GM21619 (cell line): ENCODE measurements at regions not wholly inside any gene's neighbourhood (a gene's known extent, or its start where the extent isn't known, plus 50 kb on each side); places are given as distances from the start of the nearest gene placed in this dataset.
A peak's percentile ranks its signal among the peaks of the same experiment; 100 is the strongest.
"Not testable (repeated sequence)": the region's sequence is repeated elsewhere in the genome, so short reads cannot be mapped to it uniquely, and the experiment has no call there.

Source experiments
- ATAC-seq: cut with Tn5 transposase; IDR thresholded peaks from one replicate; pipeline ENCODE4 v1.9.1; 2021; ENCODE audit not compliant: unreplicated experiment

DNA sequence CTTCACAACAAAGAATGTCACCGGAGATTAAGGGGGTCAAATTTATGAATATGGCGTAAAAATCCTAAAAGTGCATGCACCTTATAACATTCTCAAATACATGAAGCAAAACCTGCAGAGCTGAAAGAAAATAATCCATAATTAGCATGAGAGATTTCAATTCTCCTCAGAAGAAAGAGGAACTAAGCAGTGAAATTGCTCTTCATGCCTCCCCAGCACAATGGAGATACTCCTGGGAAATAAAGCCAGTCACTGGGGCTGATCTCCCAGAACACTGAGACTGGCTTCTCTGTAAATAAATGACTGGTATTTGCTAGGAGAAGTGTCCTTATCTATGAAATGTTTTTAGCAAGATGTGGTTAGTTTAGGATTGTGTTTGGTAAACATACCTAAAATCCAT is 68.1 kb downstream of the GOLGA6L6 start:
- peak; percentile 40 for ATAC-seq

DNA sequence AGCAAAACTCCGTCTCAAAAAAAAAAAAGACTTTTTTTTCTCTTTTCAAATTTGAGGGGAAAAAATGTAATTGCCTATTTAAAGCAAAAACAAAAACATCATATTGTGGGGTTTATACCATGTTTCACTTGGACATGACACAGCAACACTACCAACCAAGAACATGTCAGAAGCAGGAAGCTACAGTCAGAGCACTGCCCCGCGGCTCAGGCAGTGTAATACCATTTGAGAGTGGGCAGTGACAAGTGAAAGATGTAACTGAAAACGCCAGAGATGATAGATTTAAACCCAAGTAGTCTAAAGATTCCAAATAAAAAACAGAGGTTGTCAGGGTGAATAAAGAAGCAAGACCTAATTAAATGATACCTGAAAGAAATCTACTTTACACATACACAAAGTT is 68.6 kb downstream of the GOLGA6L6 start:
- peak; percentile 67 for ATAC-seq

DNA sequence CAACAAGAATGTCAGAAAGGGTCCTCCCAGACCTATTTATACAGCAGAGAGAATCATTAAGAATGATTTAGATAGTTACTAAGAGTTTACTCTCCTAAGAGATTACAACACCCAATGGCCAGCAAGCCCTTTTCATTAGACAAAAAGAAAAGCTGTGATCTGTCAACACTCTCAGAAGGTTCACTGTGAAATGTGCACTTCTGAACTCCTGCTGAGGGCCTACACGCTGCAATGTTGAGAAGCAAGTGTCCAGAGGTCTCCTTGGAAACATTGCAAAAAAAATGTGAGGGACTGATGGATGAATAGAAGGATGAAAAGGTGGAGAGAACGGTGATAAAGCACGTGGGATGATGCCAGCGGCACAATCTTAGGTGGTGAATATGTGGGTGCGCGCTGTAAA is 70.8 kb downstream of the GOLGA6L6 start:
- not testable (repeated sequence) for ATAC-seq

DNA sequence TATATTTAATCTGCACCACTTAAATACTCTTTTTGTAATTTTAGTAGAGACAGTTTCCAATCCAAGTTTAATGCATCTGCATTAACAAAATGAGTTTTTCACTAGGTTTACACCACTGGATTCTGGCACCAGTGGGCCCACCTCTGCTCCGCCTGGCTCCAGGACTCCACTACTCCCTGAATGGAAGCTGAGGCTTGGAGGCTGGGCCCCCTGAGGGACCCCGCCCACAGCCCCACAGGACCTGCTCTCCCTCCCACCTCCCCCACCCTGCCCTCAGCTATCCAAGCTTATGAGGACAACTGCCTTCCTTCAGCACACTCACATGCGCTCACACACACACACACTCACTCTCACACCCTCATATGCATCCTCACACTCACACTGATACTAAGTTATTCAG is 100.5 kb downstream of the GOLGA6L6 start:
- not testable (repeated sequence) for ATAC-seq

DNA sequence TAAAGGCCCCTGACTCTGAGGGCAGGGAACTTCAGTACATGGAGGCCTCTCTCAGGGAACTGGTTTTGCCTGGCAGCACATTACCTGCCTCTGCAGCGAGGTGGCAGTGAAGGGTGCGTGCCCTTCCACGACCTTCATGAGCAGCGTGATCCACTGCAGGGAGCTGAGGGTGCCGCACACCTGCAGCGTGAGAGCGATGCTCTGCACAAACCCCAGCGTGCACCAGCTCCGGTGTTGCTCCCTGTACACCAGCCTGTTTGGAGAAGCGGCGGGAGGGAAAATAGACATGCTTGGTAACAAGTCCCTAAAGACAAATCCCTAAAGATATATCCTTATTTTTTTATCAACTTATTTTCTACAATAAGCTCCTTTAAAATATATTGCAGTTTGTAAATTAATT is 101.2 kb downstream of the GOLGA6L6 start:
- not testable (repeated sequence) for ATAC-seq

DNA sequence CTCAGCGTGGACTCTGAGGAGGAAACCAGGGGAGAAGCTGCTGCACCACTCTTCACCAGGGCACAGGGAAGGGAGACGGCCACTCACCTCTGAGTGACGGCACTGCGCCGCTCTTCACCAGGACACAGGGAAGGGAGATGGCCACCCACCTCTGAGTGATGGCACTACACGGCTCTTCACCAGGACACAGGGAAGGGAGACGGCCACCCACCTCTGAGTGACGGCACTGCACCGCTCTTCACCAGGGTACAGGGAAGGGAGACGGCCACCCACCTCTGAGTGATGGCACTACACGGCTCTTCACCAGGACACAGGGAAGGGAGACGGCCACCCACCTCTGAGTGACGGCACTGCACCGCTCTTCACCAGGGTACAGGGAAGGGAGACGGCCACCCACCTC is 102.5 kb downstream of the GOLGA6L6 start:
- ATAC-seq = not testable (repeated sequence)

DNA sequence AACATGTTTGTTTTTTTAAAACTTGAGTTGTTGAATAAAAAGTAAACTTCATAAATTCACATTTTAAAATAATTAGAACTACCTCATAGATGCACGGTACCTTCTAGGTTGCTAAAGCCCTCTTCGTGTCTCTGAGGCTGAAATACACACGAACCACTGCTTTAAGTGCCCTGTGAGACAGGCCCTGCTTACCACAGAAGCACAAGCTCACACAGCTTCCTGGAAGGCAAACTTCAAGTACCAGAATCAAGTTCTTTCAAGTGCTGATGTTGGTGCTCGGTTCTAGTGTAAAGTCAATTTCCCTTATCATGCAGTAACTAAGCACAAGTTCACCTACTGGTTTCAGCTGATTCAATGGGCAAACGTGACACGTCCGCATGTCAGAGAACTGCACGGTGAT is 103.3 kb downstream of the GOLGA6L6 start:
- ATAC-seq = not testable (repeated sequence)

DNA sequence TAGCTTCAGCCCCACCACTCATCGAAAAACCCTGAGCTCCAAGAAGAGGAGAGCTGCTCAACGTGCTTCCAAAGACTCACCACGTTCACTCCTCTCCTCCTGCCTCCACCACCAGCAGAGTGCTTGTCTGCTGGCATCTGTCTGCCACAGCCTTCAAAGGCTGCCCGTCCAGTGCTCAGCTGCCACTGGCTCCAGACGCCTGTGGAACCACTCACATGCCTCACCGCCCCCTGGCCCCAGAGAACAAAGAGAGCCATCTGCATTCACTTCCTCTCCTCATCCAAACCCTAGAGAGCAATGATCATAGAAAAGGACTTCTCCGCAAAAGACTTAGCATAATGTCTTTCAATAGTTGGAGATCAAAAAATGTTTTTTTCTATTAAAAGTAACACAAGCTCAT is 108.1 kb downstream of the GOLGA6L6 start:
- ATAC-seq = not testable (repeated sequence)

DNA sequence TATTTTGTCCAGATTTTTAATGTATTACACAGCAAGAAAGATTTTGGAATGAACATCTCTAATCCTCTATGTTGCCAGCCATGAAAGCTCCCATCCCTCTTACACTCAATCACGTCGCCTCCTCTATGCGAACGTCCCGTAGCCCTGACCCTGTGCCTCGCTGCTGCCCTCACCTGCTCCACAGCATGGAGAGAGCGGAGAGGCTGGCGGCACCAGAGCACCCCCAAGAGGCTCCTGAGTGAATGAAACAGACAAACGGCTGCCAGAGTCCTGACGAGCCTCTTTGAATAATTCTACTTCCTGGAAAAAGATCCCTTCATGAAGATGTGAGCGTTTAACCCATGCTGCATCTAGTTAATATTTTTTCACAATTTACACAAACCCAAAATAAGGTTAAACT is 111.1 kb downstream of the GOLGA6L6 start:
- ATAC-seq = not testable (repeated sequence)

DNA sequence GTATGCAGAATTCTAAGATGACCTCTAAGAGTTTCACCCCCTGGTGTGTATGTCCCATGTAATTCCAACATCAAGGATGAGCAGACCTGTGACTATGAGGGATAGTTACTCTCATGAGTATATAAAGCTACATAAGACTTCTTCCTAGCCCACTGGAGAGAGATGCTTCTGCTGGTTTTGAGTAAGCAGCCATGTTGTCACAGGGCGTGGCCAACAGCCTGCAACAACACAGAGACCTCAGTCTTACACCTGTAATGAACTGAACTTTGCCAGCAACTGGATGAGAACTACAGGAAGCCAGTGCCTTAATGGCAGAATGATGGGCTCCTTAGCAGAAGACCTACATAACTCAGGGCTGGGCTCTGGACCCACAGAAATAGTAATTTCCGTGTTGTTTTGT is 120.9 kb downstream of the GOLGA6L6 start:
- ATAC-seq = not testable (repeated sequence)

DNA sequence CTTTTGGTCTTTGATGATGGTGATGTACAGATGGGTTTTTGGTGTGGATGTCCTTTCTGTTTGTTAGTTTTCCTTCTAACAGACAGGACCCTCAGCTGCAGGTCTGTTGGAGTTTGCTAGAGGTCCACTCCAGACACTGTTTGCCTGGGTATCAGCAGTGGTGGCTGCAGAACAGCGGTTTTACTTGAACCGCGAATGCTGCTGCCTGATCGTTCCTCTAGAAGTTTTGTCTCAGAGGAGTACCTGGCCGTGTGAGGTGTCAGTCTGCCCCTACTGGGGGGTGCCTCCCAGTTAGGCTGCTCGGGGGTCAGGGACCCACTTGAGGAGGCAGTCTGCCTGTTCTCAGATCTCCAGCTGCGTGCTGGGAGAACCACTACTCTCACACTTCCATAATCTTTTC is 125.0 kb downstream of the GOLGA6L6 start:
- not testable (repeated sequence) for ATAC-seq

DNA sequence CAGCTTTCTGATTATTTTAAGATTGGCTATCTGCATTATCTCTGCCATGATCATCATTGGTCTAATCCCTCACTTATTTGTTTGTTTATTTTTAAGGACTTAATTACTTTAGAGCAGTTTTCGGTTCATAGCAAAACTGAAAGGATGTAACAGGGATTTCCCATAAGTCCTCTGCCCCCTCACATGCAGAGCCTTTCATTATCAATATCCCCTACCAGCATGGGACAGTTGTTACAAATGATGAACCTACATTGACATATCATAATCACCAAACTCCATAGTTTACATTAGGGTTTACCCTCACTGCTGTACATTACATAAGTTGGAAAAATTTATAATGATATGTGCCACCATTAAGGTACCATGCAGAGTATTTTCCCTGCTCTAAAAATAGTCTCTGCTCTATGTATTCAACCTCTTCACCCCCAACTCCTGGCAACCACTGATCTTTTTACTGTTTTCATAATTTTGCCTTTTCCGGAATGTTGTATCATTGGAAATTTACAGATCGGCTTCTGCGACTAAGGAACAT is 131.9 kb downstream of the GOLGA6L6 start:
- ATAC-seq = not testable (repeated sequence)

DNA sequence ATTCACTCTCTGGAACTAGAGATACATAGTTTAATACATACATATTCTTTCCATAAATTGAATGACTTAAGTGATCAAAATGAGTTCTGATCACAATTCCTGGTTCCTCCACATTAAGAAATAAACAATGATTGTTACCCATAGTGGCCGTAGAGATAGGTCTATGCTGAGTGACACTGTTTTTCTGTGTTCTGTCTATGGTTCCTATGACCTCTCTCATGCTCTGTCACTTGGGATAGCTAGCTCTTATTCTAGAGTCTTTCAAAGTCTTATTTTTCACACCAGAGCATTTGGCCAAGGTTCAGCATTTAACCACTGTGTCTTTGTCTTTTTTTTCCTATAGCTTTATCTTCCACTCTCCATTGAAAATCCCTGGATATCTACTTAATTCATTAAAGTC is 132.4 kb downstream of the GOLGA6L6 start:
- ATAC-seq = no peak

DNA sequence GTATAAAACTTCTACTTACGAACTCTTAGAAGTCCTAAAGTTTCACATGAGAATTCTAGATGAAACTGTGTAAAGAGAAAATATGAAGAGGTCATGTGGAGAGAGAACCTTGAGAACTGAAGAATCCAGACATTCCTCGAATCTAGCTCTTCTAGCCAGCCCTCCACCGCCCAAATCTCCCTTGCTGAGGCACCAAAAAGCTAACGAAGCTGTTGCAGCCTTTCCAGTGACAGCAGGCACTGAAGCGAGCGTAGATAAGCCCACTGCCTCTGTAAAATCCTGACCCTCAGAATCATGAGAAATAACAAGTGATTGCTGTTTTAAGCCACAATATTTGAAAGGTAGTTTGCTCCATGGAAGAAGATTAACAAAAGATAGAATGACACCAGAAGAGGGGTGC is 134.0 kb downstream of the GOLGA6L6 start:
- ATAC-seq = no peak

DNA sequence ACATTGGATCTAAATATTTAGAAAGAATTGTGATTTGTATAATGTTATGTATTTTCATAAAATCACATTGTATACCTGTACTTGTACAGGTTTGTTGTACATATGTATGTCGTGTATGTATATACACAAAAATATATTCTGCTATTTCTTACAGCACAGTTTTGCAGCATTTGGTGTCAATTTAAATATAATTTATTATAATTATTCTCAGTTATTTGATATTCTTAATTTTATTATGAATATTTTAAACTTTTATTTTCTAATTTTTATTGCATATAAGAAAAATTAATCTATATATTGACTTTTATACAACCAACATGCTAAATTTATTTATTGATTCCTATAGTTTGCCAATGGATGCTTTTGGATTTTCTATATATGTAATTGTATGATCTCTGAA is 137.0 kb downstream of the GOLGA6L6 start:
- not testable (repeated sequence) for ATAC-seq

DNA sequence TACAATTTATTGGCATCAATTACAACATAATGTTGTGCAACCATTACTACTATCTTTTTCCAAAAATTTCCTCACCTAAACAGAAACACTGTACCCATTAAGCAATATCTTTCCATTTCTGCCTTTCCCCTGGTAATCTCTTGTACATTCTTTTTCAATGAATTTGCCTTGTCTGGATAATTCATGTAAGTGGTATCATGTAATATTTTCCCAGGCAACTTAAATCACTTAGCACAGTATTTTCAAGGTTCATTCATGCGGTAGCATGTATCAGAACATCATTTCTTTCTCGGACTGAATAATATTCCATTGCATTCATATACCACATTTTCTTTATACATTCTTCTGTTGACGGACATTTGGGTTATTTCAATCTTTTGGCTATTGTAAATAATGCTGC is 139.0 kb downstream of the GOLGA6L6 start:
- ATAC-seq = not testable (repeated sequence)

DNA sequence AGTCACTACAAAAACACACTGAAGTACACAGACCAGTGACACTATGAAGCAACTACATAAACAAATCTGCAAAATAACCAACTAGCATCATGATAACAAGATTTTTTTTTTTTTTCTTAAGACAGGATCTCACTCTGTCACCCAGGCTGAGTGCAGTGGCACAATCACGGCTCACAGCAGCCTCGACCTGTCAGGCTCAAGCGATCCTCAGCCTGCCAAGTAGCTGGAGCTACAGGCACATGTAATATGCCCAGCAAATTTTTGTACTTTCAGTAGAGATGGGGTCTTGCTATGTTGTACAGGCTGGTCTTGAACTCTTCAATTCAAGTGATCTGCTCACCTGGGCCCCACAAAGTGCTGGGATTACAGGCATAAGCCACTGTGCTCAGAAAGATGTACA is 140.5 kb downstream of the GOLGA6L6 start:
- not testable (repeated sequence) for ATAC-seq

DNA sequence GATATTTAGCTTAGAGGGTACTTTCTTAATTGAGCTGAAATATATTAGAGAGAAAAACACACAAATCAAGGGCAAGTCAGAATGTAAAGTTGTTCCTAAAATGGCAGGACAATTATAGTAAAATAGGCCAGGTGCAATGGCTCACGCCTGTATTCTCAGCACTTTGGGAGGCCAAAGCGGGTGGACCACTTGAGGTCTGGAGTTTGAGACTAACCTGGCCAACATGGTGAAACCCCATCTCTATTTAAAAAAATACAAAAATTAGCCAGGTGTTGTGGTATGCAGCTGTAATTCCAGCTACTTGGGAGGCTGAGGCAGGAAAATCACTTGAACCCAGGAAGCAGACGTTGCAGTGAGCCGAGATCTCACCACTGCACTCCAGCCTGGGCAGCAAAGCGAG is 142.9 kb downstream of the GOLGA6L6 start:
- ATAC-seq = not testable (repeated sequence)

DNA sequence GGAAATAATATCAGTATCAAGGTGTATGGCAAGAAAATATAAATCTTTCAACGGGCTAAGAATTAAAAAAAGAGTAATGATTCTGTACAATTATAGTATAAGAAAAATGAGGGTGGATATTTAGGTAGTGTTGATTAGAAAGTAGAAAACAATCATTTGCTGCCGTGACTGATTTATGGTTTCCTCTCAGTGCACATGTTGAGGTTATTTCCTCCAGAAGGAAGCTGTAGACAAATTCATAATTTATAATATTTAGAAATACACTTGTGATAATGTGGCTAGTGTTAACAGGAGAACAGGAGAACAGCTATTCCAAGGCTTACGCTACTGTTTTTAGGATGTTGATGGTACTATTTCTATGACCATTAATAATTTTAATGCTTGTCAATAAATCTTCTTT is 153.4 kb downstream of the GOLGA6L6 start:
- ATAC-seq = not testable (repeated sequence)

DNA sequence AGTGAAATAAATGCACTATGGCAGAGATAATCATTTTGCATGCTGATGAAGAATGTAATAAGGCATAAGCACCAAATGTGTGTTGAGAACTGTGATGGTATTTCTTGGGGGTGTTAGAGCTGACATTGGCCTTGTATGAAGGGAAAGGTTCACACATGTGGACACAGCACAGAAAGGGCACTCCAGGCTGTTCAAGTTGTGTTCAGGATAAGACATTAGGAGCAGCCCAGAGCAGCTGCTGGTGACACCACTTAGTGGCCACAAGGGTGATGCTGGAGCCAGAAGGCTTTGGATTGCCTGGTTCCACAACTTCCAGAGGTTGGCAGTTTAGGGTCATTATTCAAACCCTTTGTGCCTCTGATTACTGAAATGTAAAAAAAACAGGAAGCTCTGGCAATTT is 155.4 kb downstream of the GOLGA6L6 start:
- no peak for ATAC-seq

DNA sequence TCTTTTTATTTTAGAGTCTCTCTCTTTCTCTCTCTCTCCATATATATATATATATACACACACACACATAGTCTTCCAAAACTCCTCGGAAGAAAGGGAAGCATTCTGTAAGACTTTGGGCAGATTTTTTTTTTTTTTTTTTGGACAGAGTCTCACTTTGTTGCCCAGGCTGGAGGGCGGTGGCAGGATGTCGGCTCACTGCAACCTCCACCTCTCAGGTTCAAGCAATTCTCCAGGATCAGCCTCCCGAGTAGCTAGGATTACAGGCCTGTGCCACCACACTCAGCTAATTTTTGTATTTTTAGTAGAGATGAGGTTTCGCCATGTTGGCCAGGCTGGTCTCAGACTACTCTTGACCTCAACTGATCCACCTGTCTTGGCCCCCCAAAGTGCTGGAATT is 161.4 kb downstream of the GOLGA6L6 start:
- ATAC-seq = not testable (repeated sequence)

DNA sequence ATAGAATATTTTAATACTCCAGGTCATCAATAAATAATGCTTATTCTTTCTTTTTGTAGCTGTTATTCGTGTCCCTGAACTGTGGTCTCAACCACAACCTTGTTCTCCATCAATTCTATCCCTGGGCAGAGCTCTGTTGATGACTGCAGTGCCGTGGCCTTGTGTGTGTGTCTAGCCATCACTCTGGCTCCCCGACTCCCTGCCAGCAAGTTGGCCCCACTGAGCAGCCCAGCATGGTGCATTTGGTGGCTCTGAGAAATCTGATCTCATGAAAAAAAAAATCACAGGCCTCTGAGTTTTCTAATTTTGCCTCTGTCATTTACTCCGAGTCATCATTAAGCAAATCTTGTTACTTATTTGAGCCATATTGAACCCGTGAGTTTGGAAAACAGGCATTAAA is 164.7 kb downstream of the GOLGA6L6 start:
- no peak for ATAC-seq

DNA sequence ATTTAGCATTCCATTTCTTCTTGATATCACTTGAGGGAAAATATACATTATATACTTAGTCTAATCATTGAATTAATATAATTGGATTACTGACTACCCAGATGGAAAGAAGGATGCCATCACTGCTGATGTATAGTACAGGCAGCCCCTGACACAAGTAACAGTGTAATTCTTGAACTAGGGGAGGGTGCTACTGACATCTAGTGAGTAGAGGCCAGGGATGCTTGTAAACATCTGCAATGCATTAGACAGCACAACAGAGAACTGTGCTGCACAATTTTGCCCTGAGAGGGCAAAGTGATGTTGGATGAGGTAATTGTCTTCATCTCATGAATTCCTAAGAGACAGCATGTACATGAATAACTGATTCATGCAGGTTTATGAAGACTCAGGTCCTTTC is 169.2 kb downstream of the GOLGA6L6 start:
- not testable (repeated sequence) for ATAC-seq
